Adrenal gland (tissue), 5 donors: ENCODE measurements at regions not wholly inside any gene's neighbourhood (a gene's known extent, or its start where the extent isn't known, plus 50 kb on each side); places are given as distances from the start of the nearest gene placed in this dataset.

Source experiments
- POLR2A ChIP-seq, 2 donors: fragments of 450-650 bp; IDR thresholded peaks; one replicate each; pipeline ENCODE4 v1.6.1; 2017; ENCODE audit warnings: antibody characterized with exemption in 2 of 2, mild to moderate bottlenecking in 2 of 2, moderate library complexity in 1 of 2
- TF ChIP-seq, protein P1 (sequence below), 6 experiments: fragments of 450-650 bp in 4 of 6; fragments of 200-600 bp in 2 of 6; sonication (generic) in 1 of 6; IDR thresholded peaks; 1 replicate in 5 of 6; 2 replicates in 1 of 6; pipeline versions ENCODE4 v1.5.1 to v1.8.0; 2016 to 2021; ENCODE audit warnings: antibody characterized with exemption in 6 of 6, mild to moderate bottlenecking in 2 of 6, moderate library complexity in 1 of 6
- donor health status: DM: no; HTN: no; CAD: no.

DNA sequence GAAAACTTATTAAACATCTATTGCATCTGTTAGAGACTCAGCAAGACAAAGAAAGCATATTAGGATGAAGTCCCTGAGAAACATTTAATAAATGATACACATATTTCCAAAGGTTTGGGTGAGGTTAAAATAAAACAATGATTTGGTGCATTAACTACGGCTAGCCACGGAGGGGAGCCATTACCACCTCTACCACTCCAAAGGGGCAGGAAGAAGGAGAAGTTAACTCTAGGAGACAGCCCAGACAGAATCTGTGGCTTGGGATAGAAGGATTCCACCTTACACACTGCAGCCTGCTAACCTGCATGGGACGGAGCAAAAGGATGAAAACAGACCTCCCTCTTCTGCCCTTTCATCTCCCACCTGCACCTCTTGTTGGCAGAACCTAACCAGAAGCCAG is 189.1 kb upstream of the C1QTNF7 start:
- TF ChIP-seq, protein P1, sequence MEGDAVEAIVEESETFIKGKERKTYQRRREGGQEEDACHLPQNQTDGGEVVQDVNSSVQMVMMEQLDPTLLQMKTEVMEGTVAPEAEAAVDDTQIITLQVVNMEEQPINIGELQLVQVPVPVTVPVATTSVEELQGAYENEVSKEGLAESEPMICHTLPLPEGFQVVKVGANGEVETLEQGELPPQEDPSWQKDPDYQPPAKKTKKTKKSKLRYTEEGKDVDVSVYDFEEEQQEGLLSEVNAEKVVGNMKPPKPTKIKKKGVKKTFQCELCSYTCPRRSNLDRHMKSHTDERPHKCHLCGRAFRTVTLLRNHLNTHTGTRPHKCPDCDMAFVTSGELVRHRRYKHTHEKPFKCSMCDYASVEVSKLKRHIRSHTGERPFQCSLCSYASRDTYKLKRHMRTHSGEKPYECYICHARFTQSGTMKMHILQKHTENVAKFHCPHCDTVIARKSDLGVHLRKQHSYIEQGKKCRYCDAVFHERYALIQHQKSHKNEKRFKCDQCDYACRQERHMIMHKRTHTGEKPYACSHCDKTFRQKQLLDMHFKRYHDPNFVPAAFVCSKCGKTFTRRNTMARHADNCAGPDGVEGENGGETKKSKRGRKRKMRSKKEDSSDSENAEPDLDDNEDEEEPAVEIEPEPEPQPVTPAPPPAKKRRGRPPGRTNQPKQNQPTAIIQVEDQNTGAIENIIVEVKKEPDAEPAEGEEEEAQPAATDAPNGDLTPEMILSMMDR (IDR thresholded peaks at IDR 0.05) = peak; percentile 50 to 75 (median 60)
- no peak for TF ChIP-seq POLR2A (IDR thresholded peaks at IDR 0.05)
